ENCODE measurements at regions not wholly inside any gene's neighbourhood (a gene's known extent, or its start where the extent isn't known, plus 50 kb on each side); places are given as distances from the start of the nearest gene placed in this dataset.
"Not testable (repeated sequence)": the region's sequence is repeated elsewhere in the genome, so short reads cannot be mapped to it uniquely, and the experiment has no call there.

DNA sequence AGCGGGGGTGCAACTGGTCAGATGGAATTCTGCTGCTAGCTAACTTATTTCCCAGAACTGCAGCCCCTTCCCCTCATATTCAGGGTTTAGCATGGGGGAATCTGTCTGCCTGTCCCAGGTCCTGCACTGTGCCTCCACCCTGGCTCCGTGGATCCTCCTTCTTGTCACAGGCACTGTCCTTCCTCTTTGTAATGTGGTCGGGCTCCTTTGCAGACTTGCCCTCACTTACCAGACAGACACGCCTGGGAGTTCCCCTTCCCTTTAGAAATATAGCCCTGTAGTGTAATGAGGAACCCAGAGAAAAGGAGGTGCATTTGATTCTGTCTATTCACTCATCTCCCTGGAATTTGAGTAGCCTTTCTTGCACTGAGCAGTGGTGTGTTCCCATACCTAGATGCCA is 108.7 kb downstream of the TRIM43 start:
- FAIRE-seq (no peak), DNase-seq (ENCODE audit: low read depth in 1 of 2, low spot score in 1 of 2) (no peak), ATAC-seq (no peak)
- WGBS (ENCODE audit: missing lambda C conversion rate): 3% methylated on average over 4 of the region's 4 CpGs
- Histone ChIP-seq H3K4me2 (no peak overlapping the region), H3K4me1 (no peaks in the 10 kb centered on the region), H3K9me3 (no peaks in the 10 kb centered on the region), H3K4me3 (no peak overlapping the region), H3K27ac (no peak overlapping the region)
- ChIA-PET CTCF (interaction anchor here (0.6 kb wide), 1 partner anchor 893 kb away, joined by 4 read pairs; no protein-coding TSS in a partner anchor), POLR2A (no interaction called here)
- TF ChIP-seq, protein P1, sequence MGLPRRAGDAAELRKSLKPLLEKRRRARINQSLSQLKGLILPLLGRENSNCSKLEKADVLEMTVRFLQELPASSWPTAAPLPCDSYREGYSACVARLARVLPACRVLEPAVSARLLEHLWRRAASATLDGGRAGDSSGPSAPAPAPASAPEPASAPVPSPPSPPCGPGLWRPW (IDR thresholded peaks at IDR 0.05): no peak
- no peak for TF ChIP-seq POLR2A (IDR thresholded peaks at IDR 0.05; ENCODE audit: low read length)
- TF ChIP-seq JUN (IDR thresholded peaks at IDR 0.05): no peak
- TF ChIP-seq KDM5A (IDR thresholded peaks at IDR 0.05): no peak
- TF ChIP-seq TFCP2L1 (CRISPR knock-in tag; IDR thresholded peaks at IDR 0.05): no peak
- TF ChIP-seq, protein P2, sequence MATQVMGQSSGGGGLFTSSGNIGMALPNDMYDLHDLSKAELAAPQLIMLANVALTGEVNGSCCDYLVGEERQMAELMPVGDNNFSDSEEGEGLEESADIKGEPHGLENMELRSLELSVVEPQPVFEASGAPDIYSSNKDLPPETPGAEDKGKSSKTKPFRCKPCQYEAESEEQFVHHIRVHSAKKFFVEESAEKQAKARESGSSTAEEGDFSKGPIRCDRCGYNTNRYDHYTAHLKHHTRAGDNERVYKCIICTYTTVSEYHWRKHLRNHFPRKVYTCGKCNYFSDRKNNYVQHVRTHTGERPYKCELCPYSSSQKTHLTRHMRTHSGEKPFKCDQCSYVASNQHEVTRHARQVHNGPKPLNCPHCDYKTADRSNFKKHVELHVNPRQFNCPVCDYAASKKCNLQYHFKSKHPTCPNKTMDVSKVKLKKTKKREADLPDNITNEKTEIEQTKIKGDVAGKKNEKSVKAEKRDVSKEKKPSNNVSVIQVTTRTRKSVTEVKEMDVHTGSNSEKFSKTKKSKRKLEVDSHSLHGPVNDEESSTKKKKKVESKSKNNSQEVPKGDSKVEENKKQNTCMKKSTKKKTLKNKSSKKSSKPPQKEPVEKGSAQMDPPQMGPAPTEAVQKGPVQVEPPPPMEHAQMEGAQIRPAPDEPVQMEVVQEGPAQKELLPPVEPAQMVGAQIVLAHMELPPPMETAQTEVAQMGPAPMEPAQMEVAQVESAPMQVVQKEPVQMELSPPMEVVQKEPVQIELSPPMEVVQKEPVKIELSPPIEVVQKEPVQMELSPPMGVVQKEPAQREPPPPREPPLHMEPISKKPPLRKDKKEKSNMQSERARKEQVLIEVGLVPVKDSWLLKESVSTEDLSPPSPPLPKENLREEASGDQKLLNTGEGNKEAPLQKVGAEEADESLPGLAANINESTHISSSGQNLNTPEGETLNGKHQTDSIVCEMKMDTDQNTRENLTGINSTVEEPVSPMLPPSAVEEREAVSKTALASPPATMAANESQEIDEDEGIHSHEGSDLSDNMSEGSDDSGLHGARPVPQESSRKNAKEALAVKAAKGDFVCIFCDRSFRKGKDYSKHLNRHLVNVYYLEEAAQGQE (IDR thresholded peaks at IDR 0.05): no peak
- no peak for TF ChIP-seq EHMT2 (IDR thresholded peaks at IDR 0.05; ENCODE audit: low read depth)
- no peak for TF ChIP-seq ZSCAN20 (CRISPR knock-in tag; IDR thresholded peaks at IDR 0.05)
- no peak for TF ChIP-seq FOXS1 (CRISPR knock-in tag; IDR thresholded peaks at IDR 0.05)
- TF ChIP-seq NFE2L2 (conservative IDR thresholded peaks at IDR 0.05; ENCODE audit: low read length): no peak
- TF ChIP-seq, protein P3, sequence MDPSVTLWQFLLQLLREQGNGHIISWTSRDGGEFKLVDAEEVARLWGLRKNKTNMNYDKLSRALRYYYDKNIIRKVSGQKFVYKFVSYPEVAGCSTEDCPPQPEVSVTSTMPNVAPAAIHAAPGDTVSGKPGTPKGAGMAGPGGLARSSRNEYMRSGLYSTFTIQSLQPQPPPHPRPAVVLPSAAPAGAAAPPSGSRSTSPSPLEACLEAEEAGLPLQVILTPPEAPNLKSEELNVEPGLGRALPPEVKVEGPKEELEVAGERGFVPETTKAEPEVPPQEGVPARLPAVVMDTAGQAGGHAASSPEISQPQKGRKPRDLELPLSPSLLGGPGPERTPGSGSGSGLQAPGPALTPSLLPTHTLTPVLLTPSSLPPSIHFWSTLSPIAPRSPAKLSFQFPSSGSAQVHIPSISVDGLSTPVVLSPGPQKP (IDR thresholded peaks at IDR 0.05; ENCODE audit: low read depth, low read length): no peak
- no peak for TF ChIP-seq ZFP36 (IDR thresholded peaks at IDR 0.05; ENCODE audit: borderline replicate concordance, partially characterized antibody)
- TF ChIP-seq FOSB (CRISPR knock-in tag; IDR thresholded peaks at IDR 0.05): no peak
- TF ChIP-seq HDAC2 (IDR thresholded peaks at IDR 0.05): no peak

DNA sequence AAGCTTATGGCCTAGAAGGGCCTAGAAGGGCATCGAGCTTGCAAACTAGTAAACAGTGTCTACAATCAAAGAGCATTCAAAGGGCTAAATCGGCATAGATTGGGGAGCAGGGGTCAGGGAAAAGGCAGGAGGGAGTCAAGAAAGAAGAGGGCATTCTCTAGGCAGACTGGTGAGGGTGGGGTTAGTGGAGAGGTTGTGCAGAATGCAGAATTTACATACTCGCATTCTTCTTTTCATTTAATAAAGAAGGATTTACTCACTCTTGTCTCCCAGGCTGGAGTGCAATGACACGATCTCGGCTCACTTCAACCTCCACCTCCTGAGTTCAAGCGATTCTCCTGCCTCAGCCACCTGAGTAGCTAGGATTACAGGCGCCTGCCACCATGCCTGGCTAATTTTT is 110.7 kb downstream of the TRIM43 start:
- no peak for ATAC-seq

DNA sequence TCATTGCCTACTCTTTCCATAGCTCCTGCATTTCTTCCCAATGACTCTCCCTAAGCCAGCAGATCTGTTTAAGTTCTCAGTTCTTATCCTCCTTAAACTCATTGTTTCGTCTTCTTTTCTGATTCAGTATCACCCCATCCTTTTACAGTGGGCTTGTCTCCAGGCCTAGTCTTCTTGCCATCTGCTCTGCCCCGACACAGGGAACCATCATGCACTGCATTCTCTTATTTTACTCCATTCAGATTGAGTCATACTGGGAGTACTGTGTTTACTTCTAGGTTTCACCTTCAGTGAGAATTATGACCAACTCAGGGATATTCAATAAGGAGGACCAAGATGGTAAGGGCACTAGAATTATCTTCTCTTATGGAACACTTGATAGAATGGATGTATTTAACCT is 115.4 kb downstream of the TRIM43 start:
- H3K4me3 ChIP-seq; H3K9me3 ChIP-seq; H3K27ac ChIP-seq; ATAC-seq; DNase-seq (ENCODE audit: low read depth in 1 of 2, low spot score in 1 of 2); FAIRE-seq; H3K4me2 ChIP-seq; H3K4me1 ChIP-seq; CTCF ChIA-PET; POLR2A ChIA-PET: not testable (repeated sequence)
- 7% methylated on average over 2 of the region's 2 CpGs for WGBS (ENCODE audit: missing lambda C conversion rate)

More for the DNA sequence above, 110.7 kb downstream of the TRIM43 start:
- no peak overlapping the region for H3K4me3 ChIP-seq
- ChIA-PET CTCF (no interaction called here), POLR2A (no interaction called here)
- no peak overlapping the region for H3K27ac ChIP-seq
- no peak for DNase-seq (ENCODE audit: low read depth in 1 of 2, low spot score in 1 of 2)
- H3K9me3 ChIP-seq: no peaks in the 10 kb centered on the region
- no peak for FAIRE-seq
- TF ChIP-seq HOXB13 (CRISPR knock-in tag; IDR thresholded peaks at IDR 0.05; ENCODE audit: low read depth): no peak
- no peak for TF ChIP-seq MYC (IDR thresholded peaks at IDR 0.05; ENCODE audit: borderline replicate concordance, low read length)
- TF ChIP-seq RAD21 (conservative IDR thresholded peaks at IDR 0.05 in 1 of 2, IDR thresholded peaks at IDR 0.05 in 1 of 2): no peak
- no peak for TF ChIP-seq MAFK (IDR thresholded peaks at IDR 0.05; ENCODE audit: partially characterized antibody)
- TF ChIP-seq CHD2 (IDR thresholded peaks at IDR 0.05; ENCODE audit: low read length, partially characterized antibody): no peak
- no peak for TF ChIP-seq POLR2AphosphoS2 (conservative IDR thresholded peaks at IDR 0.05; ENCODE audit: low read length)
- no peak for TF ChIP-seq TFCP2L1 (CRISPR knock-in tag; IDR thresholded peaks at IDR 0.05)
- TF ChIP-seq HOXA7 (CRISPR knock-in tag; IDR thresholded peaks at IDR 0.05): no peak
- TF ChIP-seq CBX8 (IDR thresholded peaks at IDR 0.05): no peak
- TF ChIP-seq, protein P2 (IDR thresholded peaks at IDR 0.05): no peak
- TF ChIP-seq RNF2 (IDR thresholded peaks at IDR 0.05; ENCODE audit: borderline replicate concordance, low read depth): no peak
- no peak for TF ChIP-seq FOSL2 (IDR thresholded peaks at IDR 0.05)
- TF ChIP-seq FOSL2 (CRISPR knock-in tag; IDR thresholded peaks at IDR 0.05): no peak
- TF ChIP-seq RARB (CRISPR knock-in tag; IDR thresholded peaks at IDR 0.05): no peak
- TF ChIP-seq JUNB (IDR thresholded peaks at IDR 0.05): no peak
- no peaks in the 10 kb centered on the region for H3K4me1 ChIP-seq
- WGBS (ENCODE audit: missing lambda C conversion rate): 32% methylated on average over 7 of the region's 7 CpGs
- H3K4me2 ChIP-seq: no peak overlapping the region
